ENCODE measurements at regions not wholly inside any gene's neighbourhood (a gene's known extent, or its start where the extent isn't known, plus 50 kb on each side); places are given as distances from the start of the nearest gene placed in this dataset.

GRCh38 chr15:53247041-53247708, 457.0 kb upstream of the ONECUT1 start:
- Histone ChIP-seq H3K36me3 (no peaks in the 10 kb centered on the region), H3K27me3 (replicated peaks; ENCODE audit: insufficient read depth) (no peaks in the 10 kb centered on the region), H3K4me1 (ENCODE audit: control insufficient read depth in 1 of 2, low read depth in 2 of 2) (no peaks in the 10 kb centered on the region), H3K27ac (no peak overlapping the region), H3K9me3 (no peaks in the 10 kb centered on the region), H3K4me3 (no peak overlapping the region)
- TF ChIP-seq, protein P1, sequence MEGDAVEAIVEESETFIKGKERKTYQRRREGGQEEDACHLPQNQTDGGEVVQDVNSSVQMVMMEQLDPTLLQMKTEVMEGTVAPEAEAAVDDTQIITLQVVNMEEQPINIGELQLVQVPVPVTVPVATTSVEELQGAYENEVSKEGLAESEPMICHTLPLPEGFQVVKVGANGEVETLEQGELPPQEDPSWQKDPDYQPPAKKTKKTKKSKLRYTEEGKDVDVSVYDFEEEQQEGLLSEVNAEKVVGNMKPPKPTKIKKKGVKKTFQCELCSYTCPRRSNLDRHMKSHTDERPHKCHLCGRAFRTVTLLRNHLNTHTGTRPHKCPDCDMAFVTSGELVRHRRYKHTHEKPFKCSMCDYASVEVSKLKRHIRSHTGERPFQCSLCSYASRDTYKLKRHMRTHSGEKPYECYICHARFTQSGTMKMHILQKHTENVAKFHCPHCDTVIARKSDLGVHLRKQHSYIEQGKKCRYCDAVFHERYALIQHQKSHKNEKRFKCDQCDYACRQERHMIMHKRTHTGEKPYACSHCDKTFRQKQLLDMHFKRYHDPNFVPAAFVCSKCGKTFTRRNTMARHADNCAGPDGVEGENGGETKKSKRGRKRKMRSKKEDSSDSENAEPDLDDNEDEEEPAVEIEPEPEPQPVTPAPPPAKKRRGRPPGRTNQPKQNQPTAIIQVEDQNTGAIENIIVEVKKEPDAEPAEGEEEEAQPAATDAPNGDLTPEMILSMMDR (IDR thresholded peaks at IDR 0.05) = no peak
- no peak for DNase-seq (ENCODE audit: low spot score)
- ATAC-seq (ENCODE audit: insufficient number of reproducible peaks, low FRiP score, low read depth) = no peak

- no peak for DNase-seq (ENCODE audit: low spot score)
- H3K4me3 ChIP-seq = no peak overlapping the region
- H3K36me3 ChIP-seq = no peaks in the 10 kb centered on the region
- ATAC-seq (ENCODE audit: insufficient number of reproducible peaks, low FRiP score, low read depth) = no peak
- no peaks in the 10 kb centered on the region for H3K9me3 ChIP-seq
- H3K27me3 ChIP-seq (replicated peaks; ENCODE audit: insufficient read depth) = no peaks in the 10 kb centered on the region
- no peaks in the 10 kb centered on the region for H3K4me1 ChIP-seq (ENCODE audit: control insufficient read depth in 1 of 2, low read depth in 2 of 2)
- TF ChIP-seq, protein P1 (IDR thresholded peaks at IDR 0.05) = no peak
- H3K27ac ChIP-seq = no peak overlapping the region
These were observed 456.3 kb upstream of the ONECUT1 start for GRCh38 chr15:53246404-53246803.

DNA sequence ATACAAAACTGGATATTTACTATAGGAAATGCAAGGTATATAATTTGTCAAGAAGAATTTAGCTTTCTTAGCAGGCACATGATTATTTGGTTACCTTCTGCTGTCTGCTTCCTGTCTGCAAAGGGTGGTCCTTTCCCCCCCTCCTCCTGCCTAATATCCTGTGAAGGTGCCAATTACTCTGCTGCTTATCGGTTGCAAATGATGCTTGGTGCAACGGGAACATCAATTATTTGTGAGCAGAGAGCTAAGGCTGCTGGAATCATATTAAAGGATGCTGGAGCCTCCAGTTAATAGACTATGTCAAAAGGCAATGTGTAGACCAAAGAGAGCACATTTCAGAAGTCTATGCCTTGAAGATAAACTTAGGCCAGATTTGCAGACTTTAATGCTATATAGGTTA, 443.7 kb upstream of the ONECUT1 start:
- Histone ChIP-seq H3K27ac (no peak overlapping the region), H3K36me3 (no peaks in the 10 kb centered on the region), H3K4me1 (ENCODE audit: control insufficient read depth in 1 of 2, low read depth in 2 of 2) (no peaks in the 10 kb centered on the region), H3K4me3 (no peak overlapping the region), H3K27me3 (replicated peaks; ENCODE audit: insufficient read depth) (no peaks in the 10 kb centered on the region), H3K9me3 (no peaks in the 10 kb centered on the region)
- DNase-seq (ENCODE audit: low spot score) = no peak
- TF ChIP-seq, protein P1 (IDR thresholded peaks at IDR 0.05) = no peak
- ATAC-seq (ENCODE audit: insufficient number of reproducible peaks, low FRiP score, low read depth) = no peak

DNA sequence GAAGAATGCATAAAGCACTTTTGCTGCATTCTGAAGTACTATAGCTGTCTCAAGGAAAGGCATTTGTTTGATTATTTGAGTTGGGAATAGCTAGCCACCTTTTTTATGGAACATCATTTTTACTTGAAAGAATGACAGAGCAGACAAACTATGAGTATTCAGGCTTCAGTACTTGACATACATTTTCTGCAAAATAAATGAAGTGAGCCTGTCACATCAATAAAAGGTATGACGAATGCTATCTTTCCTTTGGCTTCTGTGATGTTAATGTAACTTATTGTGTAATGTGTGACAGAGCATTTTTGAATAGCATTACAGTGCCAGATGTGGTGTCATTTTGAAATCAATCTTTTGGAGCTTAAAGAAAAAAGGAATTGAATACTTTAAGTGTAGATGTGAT, 440.3 kb upstream of the ONECUT1 start:
- Histone ChIP-seq H3K4me1 (ENCODE audit: control insufficient read depth in 1 of 2, low read depth in 2 of 2) (no peaks in the 10 kb centered on the region), H3K27me3 (replicated peaks; ENCODE audit: insufficient read depth) (no peaks in the 10 kb centered on the region), H3K36me3 (no peaks in the 10 kb centered on the region), H3K4me3 (no peak overlapping the region), H3K27ac (no peak overlapping the region), H3K9me3 (no peaks in the 10 kb centered on the region)
- ATAC-seq (ENCODE audit: insufficient number of reproducible peaks, low FRiP score, low read depth) (no peak), DNase-seq (ENCODE audit: low spot score) (no peak)
- TF ChIP-seq, protein P1 (IDR thresholded peaks at IDR 0.05) = no peak

DNA sequence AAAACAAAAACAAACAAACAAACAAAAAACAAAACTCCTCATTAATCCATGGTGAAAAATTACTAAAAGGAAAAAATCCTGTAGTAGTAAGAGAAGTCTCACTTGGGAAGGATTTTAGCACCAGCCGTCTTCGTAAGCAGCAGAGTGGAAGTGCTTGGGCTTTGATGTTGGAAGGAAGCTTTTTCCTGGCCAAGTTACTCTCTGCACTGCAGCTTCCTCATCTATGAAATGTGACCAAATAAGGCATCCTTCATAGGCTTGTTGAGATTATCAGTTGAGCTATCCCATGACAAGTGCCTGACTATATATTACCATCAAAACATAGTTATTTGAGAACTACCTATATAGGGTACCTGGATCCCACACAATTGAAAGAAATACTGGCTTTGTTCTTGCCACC, 436.4 kb upstream of the ONECUT1 start:
- Histone ChIP-seq H3K4me3 (no peak overlapping the region), H3K27me3 (replicated peaks; ENCODE audit: insufficient read depth) (no peaks in the 10 kb centered on the region), H3K4me1 (ENCODE audit: control insufficient read depth in 1 of 2, low read depth in 2 of 2) (no peaks in the 10 kb centered on the region), H3K27ac (no peak overlapping the region), H3K9me3 (no peaks in the 10 kb centered on the region), H3K36me3 (no peaks in the 10 kb centered on the region)
- DNase-seq (ENCODE audit: low spot score) (no peak), ATAC-seq (ENCODE audit: insufficient number of reproducible peaks, low FRiP score, low read depth) (no peak)
- TF ChIP-seq, protein P1 (IDR thresholded peaks at IDR 0.05) = no peak

All from thoracic aorta (tissue), 2 donors.